CD14-positive monocyte (primary cell): ENCODE measurements at regions not wholly inside any gene's neighbourhood (a gene's known extent, or its start where the extent isn't known, plus 50 kb on each side); places are given as distances from the start of the nearest gene placed in this dataset.

Source experiments
- DNase-seq, 3 donors: peaks; one replicate each; pipeline ENCODE4 v3.0.0-alpha.2; 2011 to 2022
- H2AFZ ChIP-seq: 2 replicates; pipeline ENCODE4 v1.6.0; 2012; ENCODE audit warnings: mild to moderate bottlenecking, low read depth, low read length, inconsistent platforms; ENCODE audit not compliant: insufficient read depth, poor library complexity, severe bottlenecking
- H3K27ac ChIP-seq, 2 donors: 1 replicate in 1 of 2; 2 replicates in 1 of 2; pipeline ENCODE4 v1.5.1; 2012 to 2013; ENCODE audit warnings: low read length in 2 of 2, control low read depth in 1 of 2, inconsistent platforms in 1 of 2, low read depth in 1 of 2, mild to moderate bottlenecking in 1 of 2
- H3K27me3 ChIP-seq, 2 donors: one replicate each; pipeline versions ENCODE4 v1.6.0 to v1.6.1; 2011 to 2013; ENCODE audit warnings: low read length in 2 of 2; ENCODE audit not compliant: control insufficient read depth in 2 of 2, insufficient read depth in 2 of 2
- H3K36me3 ChIP-seq, 2 donors: replicated peaks in 1 of 2; 1 replicate in 1 of 2; 2 replicates in 1 of 2; pipeline versions ENCODE4 v1.5.1 to v1.6.1; 2012 to 2013; ENCODE audit warnings: low read length in 2 of 2, control low read depth in 1 of 2, inconsistent platforms in 1 of 2, mild to moderate bottlenecking in 1 of 2; ENCODE audit not compliant: insufficient read depth in 2 of 2, control insufficient read depth in 1 of 2
- H3K4me1 ChIP-seq, 2 donors: 1 replicate in 1 of 2; 2 replicates in 1 of 2; pipeline versions ENCODE4 v1.5.1 to v1.6.1; 2012 to 2013; ENCODE audit warnings: low read length in 2 of 2, control low read depth in 1 of 2, inconsistent platforms in 1 of 2, mild to moderate bottlenecking in 1 of 2, moderate library complexity in 1 of 2; ENCODE audit not compliant: insufficient read depth in 2 of 2, control insufficient read depth in 1 of 2
- H3K4me2 ChIP-seq: replicated peaks from 2 replicates; pipeline ENCODE3; 2012; ENCODE audit warnings: low read length, moderate library complexity, mild to moderate bottlenecking; ENCODE audit not compliant: poor library complexity, severe bottlenecking; ENCODE audit errors: extremely low read depth
- H3K4me3 ChIP-seq, 3 experiments: fragments of 200-600 bp in 1 of 3; sonication (generic) in 1 of 3; replicated peaks in 1 of 3; 1 replicate in 2 of 3; 2 replicates in 1 of 3; pipeline ENCODE4 v1.5.1; 2011 to 2013; ENCODE audit warnings: low read length in 3 of 3, mild to moderate bottlenecking in 3 of 3, control low read depth in 2 of 3, low read depth in 2 of 3, inconsistent platforms in 1 of 3, moderate library complexity in 1 of 3
- H3K79me2 ChIP-seq: 2 replicates; pipeline ENCODE4 v1.6.0; 2012; ENCODE audit warnings: mild to moderate bottlenecking, control low read depth, inconsistent platforms, low read length, moderate library complexity; ENCODE audit not compliant: insufficient read depth
- H3K9ac ChIP-seq: 2 replicates; pipeline ENCODE4 v1.6.0; 2017; ENCODE audit warnings: low read length, mild to moderate bottlenecking; ENCODE audit not compliant: insufficient read depth, poor library complexity, severe bottlenecking
- H3K9me3 ChIP-seq, 2 donors: replicated peaks in 1 of 2; 1 replicate in 1 of 2; 2 replicates in 1 of 2; pipeline versions ENCODE4 v1.5.1 to v1.6.1; 2012 to 2013; ENCODE audit warnings: low read length in 2 of 2, control low read depth in 1 of 2; ENCODE audit not compliant: control insufficient read depth in 1 of 2, insufficient read depth in 1 of 2
- H4K20me1 ChIP-seq: 2 replicates; pipeline ENCODE4 v1.6.0; 2012; ENCODE audit warnings: mild to moderate bottlenecking, low read length, control low read depth, moderate library complexity; ENCODE audit not compliant: insufficient read depth
- H3K27ac Mint-ChIP-seq, 7 donors: one replicate each; pipeline ENCODE4 v1.8.0; 2020; ENCODE audit warnings: mild to moderate bottlenecking in 7 of 7, mixed read lengths in 7 of 7, moderate library complexity in 6 of 7, inconsistent platforms in 2 of 7
- H3K27me3 Mint-ChIP-seq, 3 donors: one replicate each; pipeline ENCODE4 v1.8.0; 2021 to 2022; ENCODE audit warnings: low read depth in 3 of 3, mild to moderate bottlenecking in 3 of 3, mixed read lengths in 3 of 3, moderate library complexity in 3 of 3, inconsistent platforms in 1 of 3
- H3K36me3 Mint-ChIP-seq, 2 donors: one replicate each; pipeline ENCODE4 v1.8.0; 2020; ENCODE audit warnings: mixed read lengths in 2 of 2, inconsistent platforms in 1 of 2, mild to moderate bottlenecking in 1 of 2
- H3K4me1 Mint-ChIP-seq: one replicate; pipeline ENCODE4 v1.8.0; 2020; ENCODE audit warnings: mild to moderate bottlenecking, mixed read lengths
- H3K4me3 Mint-ChIP-seq, 2 donors: one replicate each; pipeline ENCODE4 v1.8.0; 2020; ENCODE audit warnings: mild to moderate bottlenecking in 2 of 2, mixed read lengths in 2 of 2, moderate library complexity in 1 of 2
- H3K9me3 Mint-ChIP-seq, 7 donors: one replicate each; pipeline ENCODE4 v1.8.0; 2020 to 2022; ENCODE audit warnings: mixed read lengths in 7 of 7, mild to moderate bottlenecking in 6 of 7, moderate library complexity in 6 of 7, inconsistent platforms in 2 of 7
- CTCF ChIP-seq: fragments of 200-600 bp; IDR thresholded peaks from one replicate; pipeline ENCODE4 v1.8.0; 2022; ENCODE audit warnings: antibody characterized with exemption, mild to moderate bottlenecking
- WGBS: methylation state at CpG from one replicate; pipeline ENCODE4 v1.1.5; 2013; ENCODE audit warnings: missing lambda C conversion rate; ENCODE audit not compliant: insufficient coverage; 5-methylcytosine and 5-hydroxymethylcytosine counted together
- intact Hi-C, 2 donors: fragments of 100-400 bp; cut with micrococcal nuclease; formaldehyde crosslinking; loops; one replicate each; pipeline versions ENCODE4 v1.15.0 to v1.15.1; 2023

GRCh38 chr2:198309081-198309480 lies 504.7 kb downstream of the PLCL1 start:
- no peaks in the 10 kb centered on the region for H3K4me1 ChIP-seq
- H3K27me3 Mint-ChIP-seq = peaks cover 12 to 19% (median 18%) of the 10 kb centered on the region in 3 donors
- H3K27me3 ChIP-seq = peaks cover 8 to 9% of the 10 kb centered on the region in 2 donors
- no peak overlapping the region for H3K27ac ChIP-seq
- no peaks in the 10 kb centered on the region for H4K20me1 ChIP-seq
- H2AFZ ChIP-seq = no peak overlapping the region
- H3K9ac ChIP-seq = no peak overlapping the region
- H3K9me3 Mint-ChIP-seq = no peaks in the 10 kb centered on the region
- DNase-seq = no peak
- H3K79me2 ChIP-seq = no peaks in the 10 kb centered on the region
- intact Hi-C loops = no loop called here
- no peaks in the 10 kb centered on the region for H3K9me3 ChIP-seq
- H3K4me2 ChIP-seq = no peak overlapping the region
- H3K4me1 Mint-ChIP-seq = no peaks in the 10 kb centered on the region
- no peaks in the 10 kb centered on the region for H3K36me3 ChIP-seq
- H3K4me3 ChIP-seq = no peak overlapping the region
- no CpG with 5 or more reads among the region's 1 CpG for WGBS
- no peak overlapping the region for H3K4me3 Mint-ChIP-seq
- TF ChIP-seq CTCF = no peak
- H3K36me3 Mint-ChIP-seq = no peaks in the 10 kb centered on the region
- H3K27ac Mint-ChIP-seq = no peak overlapping the region

GRCh38 chr2:198308368-198308767 lies 504.0 kb downstream of the PLCL1 start:
- Histone ChIP-seq H3K9ac (no peak overlapping the region), H2AFZ (no peak overlapping the region), H3K4me2 (no peak overlapping the region), H3K27ac (no peak overlapping the region), H3K9me3 (no peaks in the 10 kb centered on the region), H3K36me3 (no peaks in the 10 kb centered on the region), H3K4me3 (no peak overlapping the region), H3K27me3 (peaks cover 8 to 11% of the 10 kb centered on the region in 2 donors), H3K79me2 (no peaks in the 10 kb centered on the region), H4K20me1 (no peaks in the 10 kb centered on the region), H3K4me1 (no peaks in the 10 kb centered on the region)
- Mint-ChIP-seq H3K27ac (no peak overlapping the region), H3K4me3 (no peak overlapping the region), H3K9me3 (no peaks in the 10 kb centered on the region), H3K27me3 (peaks cover 7 to 14% (median 13%) of the 10 kb centered on the region in 3 donors), H3K36me3 (no peaks in the 10 kb centered on the region), H3K4me1 (no peaks in the 10 kb centered on the region)
- no peak for DNase-seq
- intact Hi-C loops = no loop called here
- 86% methylated on average over 2 of the region's 3 CpGs for WGBS
- no peak for TF ChIP-seq CTCF
